ENCODE measurements at regions not wholly inside any gene's neighbourhood (a gene's known extent, or its start where the extent isn't known, plus 50 kb on each side); places are given as distances from the start of the nearest gene placed in this dataset.
A peak's percentile ranks its signal among the peaks of the same experiment; 100 is the strongest.

- CTCF ChIA-PET (ENCODE audit: low intra/inter-chr PET ratio), result no interaction called here
- intact Hi-C loops (cut with micrococcal nuclease), result no loop called here
- FAIRE-seq, result no peak
Observed at GRCh38 chr4:38396091-38396490, 267.9 kb upstream of the KLF3 start.

More at GRCh38 chr4:38396091-38396490, 267.9 kb upstream of the KLF3 start:
- H3K4me1 ChIP-seq (replicated peaks in 1 of 2; ENCODE audit: control insufficient read depth in 2 of 2, insufficient read depth in 2 of 2, low read length in 2 of 2), result peaks cover 0 to 9% of the 10 kb centered on the region in 2 experiments; a peak in 2 of 5 replicates
- in situ Hi-C loops (cut with MboI), result no loop called here
- no peaks in the 10 kb centered on the region for H4K20me1 ChIP-seq (replicated peaks; ENCODE audit: control insufficient read depth, insufficient read depth, low read length)
- 46% methylated on average over 3 of the region's 3 CpGs for WGBS (ENCODE audit: insufficient coverage, low coverage, missing lambda C conversion rate)
- POLR2A ChIA-PET, result interaction anchor here (2.2 kb wide), 1 partner anchor 9 kb away, joined by 5 read pairs; no protein-coding TSS in a partner anchor
- H3K27me3 ChIP-seq (ENCODE audit: control insufficient read depth in 2 of 2, insufficient read depth in 2 of 2, low read length in 2 of 2), result no peaks in the 10 kb centered on the region
- BruUV-seq (replicated peaks), result no TSS peak
- no peak overlapping the region for H3K4me3 ChIP-seq
- TF ChIP-seq, protein P1, sequence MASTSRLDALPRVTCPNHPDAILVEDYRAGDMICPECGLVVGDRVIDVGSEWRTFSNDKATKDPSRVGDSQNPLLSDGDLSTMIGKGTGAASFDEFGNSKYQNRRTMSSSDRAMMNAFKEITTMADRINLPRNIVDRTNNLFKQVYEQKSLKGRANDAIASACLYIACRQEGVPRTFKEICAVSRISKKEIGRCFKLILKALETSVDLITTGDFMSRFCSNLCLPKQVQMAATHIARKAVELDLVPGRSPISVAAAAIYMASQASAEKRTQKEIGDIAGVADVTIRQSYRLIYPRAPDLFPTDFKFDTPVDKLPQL (IDR thresholded peaks at IDR 0.05; ENCODE audit: extremely low read depth, insufficient read length), result no peak
- TF ChIP-seq ZBTB9 (CRISPR knock-in tag; IDR thresholded peaks at IDR 0.05) (no peak), MAFF (IDR thresholded peaks at IDR 0.05; ENCODE audit: low read length) (0 out of 2 replicates have a peak, but pooled peaks have one; percentile 14), CBX1 (IDR thresholded peaks at IDR 0.05; ENCODE audit: low read depth) (no peak), ZNF316 (IDR thresholded peaks at IDR 0.05) (peak; percentile 36; the same call in 1 of the 2 replicates), CEBPB (tag; IDR thresholded peaks at IDR 0.05) (peak; percentile 50), CEBPZ (IDR thresholded peaks at IDR 0.05; ENCODE audit: borderline replicate concordance, low read depth, low read length) (no peak), CEBPG (CRISPR knock-in tag; IDR thresholded peaks at IDR 0.05) (no peak), CEBPG (tag; conservative IDR thresholded peaks at IDR 0.05 in 1 of 2, IDR thresholded peaks at IDR 0.05 in 1 of 2) (peak; percentile 41 to 80; a peak in 3 of 4 replicates), MAFK (IDR thresholded peaks at IDR 0.05; ENCODE audit: low read length) (0 out of 2 replicates have a peak, but pooled peaks have one; percentile 3)
- TF ChIP-seq, protein P2, sequence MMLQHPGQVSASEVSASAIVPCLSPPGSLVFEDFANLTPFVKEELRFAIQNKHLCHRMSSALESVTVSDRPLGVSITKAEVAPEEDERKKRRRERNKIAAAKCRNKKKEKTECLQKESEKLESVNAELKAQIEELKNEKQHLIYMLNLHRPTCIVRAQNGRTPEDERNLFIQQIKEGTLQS (IDR thresholded peaks at IDR 0.05), result peak; percentile 75
- TF ChIP-seq, protein P2 (CRISPR knock-in tag; conservative IDR thresholded peaks at IDR 0.05), result no peak
- ATAC-seq, result no peak
- H2AFZ ChIP-seq (ENCODE audit: low read depth, low read length), result no peak overlapping the region
- no peaks in the 10 kb centered on the region for H3K36me3 ChIP-seq (ENCODE audit: control insufficient read depth, insufficient read depth, low read length)
- H3K9me3 ChIP-seq (replicated peaks; ENCODE audit: control insufficient read depth, insufficient read depth, low read depth, low read length), result peaks cover 15% of the 10 kb centered on the region
- no peak overlapping the region for H3K4me2 ChIP-seq (ENCODE audit: insufficient read depth, low read length)
- H3K9ac ChIP-seq (ENCODE audit: insufficient read depth in 1 of 2, low read depth in 2 of 2, low read length in 2 of 2), result no peak overlapping the region
- no peaks in the 10 kb centered on the region for H3K79me2 ChIP-seq (ENCODE audit: control insufficient read depth, insufficient read depth, low read length)
- no peaks in the 10 kb centered on the region for H3K9me1 ChIP-seq (ENCODE audit: control insufficient read depth, insufficient read depth, low read length)
- no peak overlapping the region for H3K27ac ChIP-seq (ENCODE audit: extremely low read depth, low read depth, low read length)
- DNase-seq (ENCODE audit: extremely low read depth in 1 of 4, low spot score in 3 of 4), result no peak

Data from K562 (cell line).